Neuron (in vitro differentiated cells): ENCODE measurements at regions not wholly inside any gene's neighbourhood (a gene's known extent, or its start where the extent isn't known, plus 50 kb on each side); places are given as distances from the start of the nearest gene placed in this dataset.

Experiments used
- H2AFZ ChIP-seq: one replicate; pipeline ENCODE4 v1.6.1; 2013; ENCODE audit warnings: low read depth, mild to moderate bottlenecking, inconsistent platforms, low read length, moderate library complexity
- H3K27me3 ChIP-seq: one replicate; pipeline ENCODE4 v1.6.1; 2013; ENCODE audit warnings: low read length; ENCODE audit not compliant: insufficient read depth
- H3K36me3 ChIP-seq: one replicate; pipeline ENCODE4 v1.6.1; 2013; ENCODE audit warnings: low read length; ENCODE audit not compliant: insufficient read depth
- H3K4me1 ChIP-seq: one replicate; pipeline ENCODE4 v1.6.1; 2013; ENCODE audit warnings: low read length; ENCODE audit not compliant: insufficient read depth
- H3K4me3 ChIP-seq: 2 replicates; pipeline ENCODE4 v1.5.1; 2013; ENCODE audit warnings: mild to moderate bottlenecking, low read length, moderate library complexity
- H3K9me3 ChIP-seq: one replicate; pipeline ENCODE4 v1.6.1; 2013; ENCODE audit warnings: low read length

- Histone ChIP-seq H3K4me3 (no peak overlapping the region), H3K27me3 (no peaks in the 10 kb centered on the region), H3K36me3 (no peaks in the 10 kb centered on the region), H3K4me1 (peaks cover 27% of the 10 kb centered on the region), H3K9me3 (no peaks in the 10 kb centered on the region), H2AFZ (no peak overlapping the region)
Measured at GRCh38 chr2:150591496-150592285, 104.2 kb upstream of the RND3 start.

- H2AFZ ChIP-seq = no peak overlapping the region
- H3K9me3 ChIP-seq = no peaks in the 10 kb centered on the region
- H3K4me1 ChIP-seq = peaks cover 27% of the 10 kb centered on the region
- H3K4me3 ChIP-seq = no peak overlapping the region
- H3K27me3 ChIP-seq = no peaks in the 10 kb centered on the region
- H3K36me3 ChIP-seq = no peaks in the 10 kb centered on the region
Measured at GRCh38 chr2:150589681-150590080, 102.2 kb upstream of the RND3 start.

- no peak overlapping the region for H3K4me3 ChIP-seq
- no peaks in the 10 kb centered on the region for H3K27me3 ChIP-seq
- H2AFZ ChIP-seq = no peak overlapping the region
- H3K36me3 ChIP-seq = no peaks in the 10 kb centered on the region
- peaks cover 27% of the 10 kb centered on the region for H3K4me1 ChIP-seq
- no peaks in the 10 kb centered on the region for H3K9me3 ChIP-seq
Measured at GRCh38 chr2:150588506-150588870, 101.0 kb upstream of the RND3 start.

GRCh38 chr2:150587547-150588505 is 100.4 kb upstream of the RND3 start:
- peaks cover 27% of the 10 kb centered on the region for H3K4me1 ChIP-seq
- H3K4me3 ChIP-seq = no peak overlapping the region
- H3K36me3 ChIP-seq = no peaks in the 10 kb centered on the region
- no peaks in the 10 kb centered on the region for H3K27me3 ChIP-seq
- peak overlapping the region; percentile 74 for H2AFZ ChIP-seq
- no peaks in the 10 kb centered on the region for H3K9me3 ChIP-seq

GRCh38 chr2:150586858-150587257 is 99.4 kb upstream of the RND3 start:
- Histone ChIP-seq H2AFZ (no peak overlapping the region), H3K36me3 (no peaks in the 10 kb centered on the region), H3K4me3 (no peak overlapping the region)

GRCh38 chr2:150585221-150585971 is 97.9 kb upstream of the RND3 start:
- Histone ChIP-seq H3K36me3 (no peaks in the 10 kb centered on the region), H3K4me3 (no peak overlapping the region), H3K27me3 (no peaks in the 10 kb centered on the region), H2AFZ (no peak overlapping the region), H3K4me1 (peaks cover 18% of the 10 kb centered on the region), H3K9me3 (no peaks in the 10 kb centered on the region)

More at GRCh38 chr2:150586858-150587257, 99.4 kb upstream of the RND3 start:
- H3K27me3 ChIP-seq = no peaks in the 10 kb centered on the region
- H3K9me3 ChIP-seq = no peaks in the 10 kb centered on the region
- peaks cover 27% of the 10 kb centered on the region for H3K4me1 ChIP-seq

- H2AFZ ChIP-seq = no peak overlapping the region
- no peaks in the 10 kb centered on the region for H3K27me3 ChIP-seq
- H3K4me3 ChIP-seq = no peak overlapping the region
- H3K9me3 ChIP-seq = no peaks in the 10 kb centered on the region
- H3K36me3 ChIP-seq = no peaks in the 10 kb centered on the region
- H3K4me1 ChIP-seq = peaks cover 16% of the 10 kb centered on the region
Measured at GRCh38 chr2:150584081-150584480, 96.6 kb upstream of the RND3 start.

- Histone ChIP-seq H3K36me3 (no peaks in the 10 kb centered on the region), H3K27me3 (no peaks in the 10 kb centered on the region), H2AFZ (no peak overlapping the region), H3K4me1 (peaks cover 2% of the 10 kb centered on the region), H3K4me3 (no peak overlapping the region), H3K9me3 (peaks cover 9% of the 10 kb centered on the region)
Measured at GRCh38 chr2:150581717-150582472, 94.4 kb upstream of the RND3 start.

- H2AFZ ChIP-seq = no peak overlapping the region
- no peaks in the 10 kb centered on the region for H3K27me3 ChIP-seq
- H3K9me3 ChIP-seq = peaks cover 9% of the 10 kb centered on the region
- H3K4me1 ChIP-seq = no peaks in the 10 kb centered on the region
- no peaks in the 10 kb centered on the region for H3K36me3 ChIP-seq
- no peak overlapping the region for H3K4me3 ChIP-seq
Measured at GRCh38 chr2:150578481-150578880, 91.0 kb upstream of the RND3 start.

GRCh38 chr2:150575861-150576260 is 88.4 kb upstream of the RND3 start:
- Histone ChIP-seq H3K4me3 (no peak overlapping the region), H3K27me3 (no peaks in the 10 kb centered on the region), H3K36me3 (no peaks in the 10 kb centered on the region), H3K9me3 (peaks cover 9% of the 10 kb centered on the region), H3K4me1 (no peaks in the 10 kb centered on the region), H2AFZ (no peak overlapping the region)

GRCh38 chr2:150572961-150573395 is 85.5 kb upstream of the RND3 start:
- H3K36me3 ChIP-seq = no peaks in the 10 kb centered on the region
- H2AFZ ChIP-seq = no peak overlapping the region
- no peak overlapping the region for H3K4me3 ChIP-seq
- no peaks in the 10 kb centered on the region for H3K27me3 ChIP-seq
- H3K9me3 ChIP-seq = peaks cover under 1% of the 10 kb centered on the region
- no peaks in the 10 kb centered on the region for H3K4me1 ChIP-seq

- H3K4me3 ChIP-seq = no peak overlapping the region
- H2AFZ ChIP-seq = no peak overlapping the region
- H3K36me3 ChIP-seq = no peaks in the 10 kb centered on the region
- H3K27me3 ChIP-seq = no peaks in the 10 kb centered on the region
- no peaks in the 10 kb centered on the region for H3K4me1 ChIP-seq
- H3K9me3 ChIP-seq = no peaks in the 10 kb centered on the region
Measured at GRCh38 chr2:150572194-150572766, 84.8 kb upstream of the RND3 start.
